DMS79 treated with DMSO at 0.1 percent for 48 hours (cell line): ENCODE measurements at regions not wholly inside any gene's neighbourhood (a gene's known extent, or its start where the extent isn't known, plus 50 kb on each side); places are given as distances from the start of the nearest gene placed in this dataset.

Source experiments
- DNase-seq: peaks from one replicate; lab custom pipeline; 2025; lab: John Stamatoyannopoulos, UW

DNA sequence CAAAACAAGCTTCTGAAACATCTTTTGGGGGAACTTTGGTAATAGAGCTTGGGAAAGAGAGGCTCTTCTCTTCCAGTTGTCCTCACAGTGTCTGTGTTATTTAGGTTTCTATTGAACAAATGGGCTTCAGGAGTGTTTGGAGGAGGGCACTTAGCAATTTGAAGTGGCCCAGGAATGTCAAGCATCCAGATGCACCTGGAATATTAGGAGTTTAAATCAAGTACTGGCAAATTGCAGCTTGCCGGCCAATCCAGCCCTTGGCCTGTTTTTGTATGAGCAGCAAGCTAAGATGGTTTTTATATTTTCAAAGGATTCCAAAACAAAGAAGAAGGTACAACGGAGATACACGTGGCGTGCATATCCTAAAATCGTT is 94.7 kb downstream of the CCDC185 start:
- peak; percentile 89 for DNase-seq

DNA sequence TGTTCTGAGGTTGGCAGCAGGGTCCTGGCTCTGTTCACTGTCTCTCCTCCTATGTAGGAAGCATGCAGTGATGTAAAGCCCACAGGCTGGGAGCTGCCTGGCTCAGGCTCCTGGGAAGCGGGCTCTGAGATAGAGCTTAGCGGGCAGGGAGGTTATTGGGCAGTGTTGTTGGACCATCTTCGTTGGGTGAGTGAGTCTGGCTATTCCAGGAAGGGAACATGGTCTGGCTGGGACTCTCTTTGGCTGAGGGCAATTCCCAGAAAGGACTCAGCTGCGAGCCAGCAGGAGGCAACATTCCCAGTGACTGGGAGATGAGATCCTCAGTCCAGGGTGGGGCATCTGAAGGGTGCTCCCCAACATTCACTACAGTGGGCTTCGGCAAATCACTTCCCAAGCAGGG is 96.2 kb downstream of the CCDC185 start:
- no peak for DNase-seq

DNA sequence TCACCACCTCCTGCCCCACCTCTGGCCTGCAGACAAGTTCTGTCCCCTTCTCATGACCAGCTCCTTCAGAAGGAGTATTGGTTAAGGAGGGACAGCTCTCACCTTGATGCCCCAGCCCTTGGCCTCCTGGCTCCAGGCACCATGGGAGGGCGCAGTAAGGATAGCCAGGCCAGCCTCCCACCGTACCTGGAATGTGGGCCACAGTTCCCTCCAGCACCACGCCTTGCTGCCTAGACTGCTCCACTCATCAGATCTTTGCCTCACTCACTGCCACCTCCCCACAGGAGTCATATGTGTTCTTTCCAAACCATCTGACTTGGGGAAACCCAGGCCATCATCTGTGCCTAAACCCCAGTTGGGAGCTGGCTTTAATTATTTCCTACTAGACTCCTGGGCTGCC is 97.0 kb downstream of the CCDC185 start:
- no peak for DNase-seq
